ENCODE measurements at regions not wholly inside any gene's neighbourhood (a gene's known extent, or its start where the extent isn't known, plus 50 kb on each side); places are given as distances from the start of the nearest gene placed in this dataset.

DNA sequence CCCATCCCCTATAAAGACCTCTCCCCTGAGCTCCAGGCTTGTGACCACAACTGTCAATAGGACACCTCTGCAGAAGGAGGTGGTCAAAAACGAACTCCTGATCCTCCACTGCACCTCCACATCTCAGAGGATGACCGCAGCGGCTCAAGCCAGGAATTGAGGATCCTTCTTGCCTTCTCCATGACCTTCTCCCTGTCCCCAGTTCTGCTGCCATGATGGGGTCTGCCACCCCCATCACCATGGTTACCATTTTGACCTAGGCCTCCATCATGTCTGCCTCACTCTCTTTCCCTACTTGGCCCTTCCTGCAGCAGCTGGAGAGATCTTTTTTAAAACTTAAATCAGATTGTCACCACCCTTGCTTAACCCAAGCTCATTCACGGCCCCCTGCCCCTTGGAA is 81.3 kb upstream of the LINGO1 start:
- TF ChIP-seq ZNF274 (IDR thresholded peaks at IDR 0.05; ENCODE audit: low read depth, low read length), result no peak
- H3K4me3 ChIP-seq (ENCODE audit: low read length), result no peak overlapping the region

DNA sequence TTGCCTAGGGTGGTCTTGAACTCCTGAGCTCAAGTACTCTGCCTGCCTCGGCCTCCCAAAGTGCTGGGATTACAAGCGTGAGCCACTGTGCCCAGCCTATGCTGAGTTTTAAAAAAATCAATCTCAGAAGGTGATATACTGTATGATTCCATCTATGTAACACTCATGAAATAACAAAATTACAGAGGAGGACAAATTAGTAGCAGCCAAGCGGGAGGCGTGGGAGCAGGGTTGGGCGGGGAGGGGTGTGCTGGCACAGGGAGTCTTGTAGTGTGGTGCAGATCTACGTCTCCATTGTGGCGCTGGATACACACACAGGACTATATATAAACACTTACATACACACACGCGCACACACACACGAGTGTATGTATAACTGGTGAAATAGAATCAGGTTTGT is 80.6 kb upstream of the LINGO1 start:
- H3K4me3 ChIP-seq (ENCODE audit: low read length), result no peak overlapping the region
- TF ChIP-seq ZNF274 (IDR thresholded peaks at IDR 0.05; ENCODE audit: low read depth, low read length), result no peak

DNA sequence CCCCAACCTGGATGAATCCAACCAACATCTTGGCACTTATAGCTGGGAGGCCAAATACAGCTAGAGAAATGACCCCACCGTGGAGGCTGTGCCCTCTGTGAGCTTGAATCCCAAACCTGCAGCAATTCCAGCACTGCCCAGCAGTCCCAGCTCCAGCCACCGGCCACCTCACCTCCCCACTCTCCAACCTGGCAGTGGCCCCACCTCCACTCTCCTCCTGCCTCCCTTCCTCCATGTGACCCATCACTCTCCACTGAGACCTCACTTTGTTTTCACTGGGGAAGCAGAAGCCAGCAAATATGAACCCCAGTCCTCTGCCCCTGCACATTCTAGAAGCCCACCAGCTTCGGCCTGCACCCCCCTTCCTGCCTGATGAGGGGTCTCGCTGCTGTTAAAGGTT is 79.7 kb upstream of the LINGO1 start:
- TF ChIP-seq ZNF274 (IDR thresholded peaks at IDR 0.05; ENCODE audit: low read depth, low read length), result no peak
- H3K4me3 ChIP-seq (ENCODE audit: low read length), result no peak overlapping the region

DNA sequence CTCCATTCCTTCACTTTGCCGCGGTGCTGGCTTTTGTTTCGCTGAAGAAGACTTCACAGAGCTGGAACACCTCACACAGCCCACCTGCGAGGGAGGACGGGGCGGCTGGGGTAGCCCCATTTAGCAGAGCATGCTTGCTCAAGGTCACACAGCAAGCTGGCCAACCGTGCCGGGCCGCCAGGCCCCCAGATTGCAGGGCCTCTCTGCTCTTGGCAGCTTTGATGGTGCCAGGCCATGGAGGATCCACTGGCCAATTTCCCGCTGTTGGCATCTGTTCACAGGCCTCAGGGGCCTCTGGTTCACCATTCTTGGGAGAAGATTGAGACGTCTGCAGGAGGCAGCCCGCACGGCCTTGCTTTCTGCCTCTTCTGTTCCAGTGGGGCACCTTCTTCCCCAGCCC is 77.9 kb upstream of the LINGO1 start:
- H3K4me3 ChIP-seq (ENCODE audit: low read length), result no peak overlapping the region
- no peak for TF ChIP-seq ZNF274 (IDR thresholded peaks at IDR 0.05; ENCODE audit: low read depth, low read length)

DNA sequence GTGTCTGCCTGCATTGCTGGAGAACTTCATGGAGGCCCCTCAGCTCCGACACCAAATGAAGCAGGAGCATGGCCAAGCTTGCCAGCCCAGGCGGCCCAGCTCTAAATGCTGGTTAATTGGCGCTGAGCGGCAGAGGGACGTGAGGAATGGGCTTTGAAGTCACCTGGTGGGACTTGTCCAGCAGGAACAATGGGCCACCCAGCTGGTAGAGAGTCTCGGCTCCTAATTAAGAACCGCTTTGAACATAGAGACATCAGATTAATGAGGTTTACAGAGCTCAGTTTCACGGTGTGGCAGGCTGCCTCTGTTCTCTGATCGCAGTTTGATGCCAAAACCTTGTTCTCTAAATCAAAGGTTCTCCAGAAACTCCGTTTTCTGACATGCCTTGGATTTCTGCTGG is 77.5 kb upstream of the LINGO1 start:
- no peak overlapping the region for H3K4me3 ChIP-seq (ENCODE audit: low read length)
- TF ChIP-seq ZNF274 (IDR thresholded peaks at IDR 0.05; ENCODE audit: low read depth, low read length), result no peak

DNA sequence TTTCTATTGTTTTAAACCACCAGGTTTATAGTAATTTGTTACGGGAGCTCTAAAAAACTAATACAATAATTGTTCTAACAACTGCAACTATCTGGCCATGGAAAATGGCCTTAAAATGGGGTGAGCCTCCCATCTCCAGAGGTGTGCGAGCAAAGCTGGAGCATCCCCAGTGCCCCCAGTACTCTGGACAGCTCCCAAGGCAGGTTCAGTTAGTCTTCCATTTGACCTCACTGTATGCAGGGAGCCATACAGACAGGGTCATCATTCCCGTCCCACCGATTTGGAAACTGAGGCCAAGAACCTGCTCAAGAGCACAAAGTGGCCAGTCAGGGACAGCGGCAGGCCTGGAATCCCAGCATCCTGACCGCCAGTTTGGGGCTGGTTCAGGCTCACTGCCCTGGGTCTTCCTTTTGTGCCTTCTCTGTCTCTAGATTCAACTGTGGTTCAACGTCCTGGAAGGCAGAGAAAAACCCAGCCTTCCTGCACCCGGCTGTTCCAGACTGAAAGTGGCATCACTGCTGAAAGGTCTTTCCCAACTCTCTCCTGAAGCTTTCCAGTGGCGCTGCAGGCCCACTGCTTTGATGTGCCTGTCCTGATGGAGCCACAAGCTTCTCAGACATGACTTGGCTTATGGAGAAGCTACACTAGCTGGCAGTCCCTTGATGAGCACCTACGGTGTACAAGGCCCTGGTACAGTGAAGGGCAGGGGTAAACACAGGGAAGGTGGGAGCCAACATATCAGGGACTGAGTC is 76.6 kb upstream of the LINGO1 start:
- H3K4me3 ChIP-seq (ENCODE audit: low read length), result no peak overlapping the region
- no peak for TF ChIP-seq ZNF274 (IDR thresholded peaks at IDR 0.05; ENCODE audit: low read depth, low read length)

DNA sequence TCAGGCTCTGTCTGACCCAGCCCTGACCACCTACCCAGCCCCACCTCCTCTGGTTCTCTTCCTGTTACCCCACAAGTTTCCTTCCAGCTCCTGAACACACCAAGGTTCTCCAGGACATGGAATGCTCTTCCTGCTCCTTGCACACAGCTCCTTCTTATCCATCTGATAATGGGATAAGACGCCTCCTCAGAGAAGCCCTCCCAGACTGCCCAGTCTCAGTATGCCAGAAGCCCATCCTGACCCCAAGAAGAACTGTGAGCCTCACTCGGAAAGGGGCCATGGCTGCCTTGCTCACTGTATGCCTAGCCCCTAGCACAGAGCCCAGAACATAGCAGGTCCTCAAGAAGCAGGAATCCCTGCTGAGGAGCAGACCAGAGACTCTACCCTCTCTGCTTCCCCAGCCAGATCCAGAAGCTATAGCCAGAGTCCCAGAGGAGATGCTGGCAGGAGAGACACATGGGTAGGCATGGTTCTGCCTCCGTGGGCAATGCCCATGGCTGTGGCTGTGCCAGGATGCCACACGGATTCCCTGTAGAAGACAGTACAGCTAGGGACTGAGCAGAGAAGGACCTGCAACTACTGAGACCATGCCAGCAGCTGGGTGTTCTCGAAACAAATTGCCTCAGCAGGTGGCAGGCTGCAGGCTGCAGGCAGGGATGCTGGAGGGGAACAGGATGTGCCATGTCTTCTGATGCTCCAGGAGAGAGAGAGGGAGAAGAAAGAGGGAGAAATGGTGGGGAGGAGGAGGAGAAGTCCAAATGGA is 74.0 kb upstream of the LINGO1 start:
- no peak overlapping the region for H3K4me3 ChIP-seq (ENCODE audit: low read length)
- TF ChIP-seq ZNF274 (IDR thresholded peaks at IDR 0.05; ENCODE audit: low read depth, low read length), result no peak

DNA sequence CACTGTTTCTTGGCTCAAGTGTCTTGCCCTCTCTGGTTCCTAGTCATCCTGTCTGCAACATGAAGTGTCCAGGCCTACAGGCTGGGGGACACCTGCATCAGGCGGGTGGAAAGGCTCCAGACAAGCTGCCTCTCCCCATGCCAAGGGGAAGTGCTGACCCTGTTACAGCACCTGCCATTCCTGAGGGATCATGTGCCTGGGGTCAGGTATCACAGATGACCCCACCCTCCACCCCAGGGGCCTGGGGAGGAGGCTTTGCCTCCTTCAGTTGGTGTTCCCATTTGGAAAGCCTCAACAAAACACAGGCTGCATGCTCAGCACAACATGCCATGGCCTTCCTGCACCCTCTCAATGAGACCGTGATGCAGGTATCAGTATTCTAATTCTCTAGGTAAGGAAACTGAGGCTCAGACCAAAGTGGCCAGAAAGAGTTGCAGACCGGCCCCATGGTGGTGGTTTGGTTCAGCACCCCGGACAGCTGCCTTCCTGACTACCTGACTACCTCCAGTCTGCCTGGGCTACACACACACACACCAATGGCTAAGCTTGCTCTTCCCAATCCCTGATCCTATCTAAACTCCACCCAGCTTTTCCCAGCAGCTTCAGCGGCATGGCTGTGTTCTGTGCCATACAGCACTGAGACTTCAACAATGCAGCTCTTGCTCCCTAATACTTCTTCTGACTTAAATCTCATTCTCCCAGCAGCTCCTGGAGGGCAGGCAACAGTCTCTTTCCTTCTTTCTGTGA is 69.7 kb upstream of the LINGO1 start:
- TF ChIP-seq ZNF274 (IDR thresholded peaks at IDR 0.05; ENCODE audit: low read depth, low read length), result no peak
- H3K4me3 ChIP-seq (ENCODE audit: low read length), result no peak overlapping the region

DNA sequence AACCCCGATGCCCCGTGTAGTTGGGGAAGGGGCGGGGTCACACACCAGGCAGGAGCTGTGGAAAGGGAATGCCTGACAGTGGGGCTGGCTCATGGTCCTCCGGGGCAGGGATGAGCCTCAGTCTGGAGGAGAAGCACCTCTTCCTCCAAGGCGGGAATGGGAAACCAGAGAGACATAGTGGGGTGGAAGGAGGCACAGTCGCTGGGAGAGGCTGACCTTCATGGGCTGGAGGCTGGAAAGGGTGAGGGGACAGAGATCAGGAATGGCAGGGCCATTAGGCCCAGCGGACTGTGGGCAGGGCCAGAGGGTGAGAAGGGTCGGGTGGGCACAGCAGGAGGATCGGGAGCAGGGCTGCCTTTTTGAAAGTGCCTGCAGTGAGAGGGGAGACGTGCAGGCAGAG is 65.8 kb upstream of the LINGO1 start:
- TF ChIP-seq ZNF274 (IDR thresholded peaks at IDR 0.05; ENCODE audit: low read depth, low read length), result no peak
- H3K4me3 ChIP-seq (ENCODE audit: low read length), result no peak overlapping the region

DNA sequence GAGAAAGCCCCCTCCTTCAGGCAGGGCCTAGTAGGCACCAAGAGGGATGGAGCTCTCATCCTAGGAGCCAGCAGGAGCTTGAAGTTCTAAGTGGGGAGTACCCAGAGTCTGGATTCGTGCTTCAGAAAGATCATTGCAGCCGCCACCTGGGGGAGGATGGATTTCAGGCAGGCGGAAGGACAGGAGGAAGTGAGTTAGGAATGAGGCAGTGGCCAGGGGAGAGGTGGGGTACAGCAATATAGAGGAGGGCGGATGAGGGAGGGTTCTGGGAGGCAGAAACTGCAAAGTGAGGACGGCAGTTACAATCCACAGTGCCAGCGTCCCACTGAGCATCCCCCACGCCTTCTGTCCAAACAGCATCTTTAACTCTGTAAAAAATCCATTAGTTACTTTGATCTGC is 65.2 kb upstream of the LINGO1 start:
- TF ChIP-seq ZNF274 (IDR thresholded peaks at IDR 0.05; ENCODE audit: low read depth, low read length), result no peak
- no peak overlapping the region for H3K4me3 ChIP-seq (ENCODE audit: low read length)

DNA sequence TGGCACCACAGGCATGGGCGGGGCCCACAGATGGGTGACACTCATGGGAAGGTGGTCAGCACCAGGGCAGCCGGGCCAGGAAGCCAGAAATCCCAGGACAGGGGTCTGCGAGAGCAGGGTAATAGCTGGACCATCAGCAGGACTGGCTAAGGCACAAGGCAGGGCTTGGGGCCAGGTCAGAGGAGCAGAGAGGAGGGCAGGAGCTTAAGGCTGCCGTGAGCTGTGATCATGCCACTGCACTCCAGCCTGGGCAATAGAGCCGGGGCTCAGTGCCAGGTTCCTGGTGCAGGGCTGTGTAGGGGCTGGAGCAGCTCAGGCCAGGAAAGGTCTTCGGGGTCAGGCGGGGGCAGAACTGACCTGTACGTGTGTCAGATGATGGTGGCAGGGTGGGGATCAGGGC is 64.2 kb upstream of the LINGO1 start:
- TF ChIP-seq ZNF274 (IDR thresholded peaks at IDR 0.05; ENCODE audit: low read depth, low read length), result no peak
- no peak overlapping the region for H3K4me3 ChIP-seq (ENCODE audit: low read length)

DNA sequence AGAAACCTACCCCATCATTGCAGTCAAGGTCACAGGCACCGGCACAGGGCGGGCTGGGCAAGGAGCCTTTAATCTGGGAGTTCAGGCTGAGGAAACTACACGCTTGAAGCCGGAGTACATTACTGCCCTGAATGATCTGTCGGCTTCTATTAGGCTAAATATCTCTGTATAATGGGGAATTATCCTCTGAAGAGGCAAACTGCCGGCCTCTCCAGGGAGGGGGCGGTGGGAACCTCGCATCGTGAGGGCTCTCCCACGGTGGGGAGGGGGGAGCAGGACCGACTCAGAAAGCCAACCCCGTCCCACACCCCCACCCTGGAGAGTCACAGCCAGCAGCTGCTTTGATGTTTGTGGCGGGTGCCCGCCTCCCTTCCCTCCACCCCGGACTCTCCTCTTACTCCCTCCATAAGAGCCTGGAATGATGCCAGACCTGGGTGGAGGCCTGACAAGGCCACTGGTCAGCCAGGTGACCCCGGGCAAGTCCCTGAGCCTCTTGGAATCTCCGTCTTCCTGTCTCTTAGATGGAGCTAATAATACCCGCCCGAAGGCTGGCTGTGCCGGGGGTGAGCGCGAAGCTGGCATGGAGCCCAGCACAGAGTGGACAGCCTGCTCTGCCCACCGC is 63.4 kb upstream of the LINGO1 start:
- H3K4me3 ChIP-seq (ENCODE audit: low read length), result no peak overlapping the region
- TF ChIP-seq ZNF274 (IDR thresholded peaks at IDR 0.05; ENCODE audit: low read depth, low read length), result no peak

DNA sequence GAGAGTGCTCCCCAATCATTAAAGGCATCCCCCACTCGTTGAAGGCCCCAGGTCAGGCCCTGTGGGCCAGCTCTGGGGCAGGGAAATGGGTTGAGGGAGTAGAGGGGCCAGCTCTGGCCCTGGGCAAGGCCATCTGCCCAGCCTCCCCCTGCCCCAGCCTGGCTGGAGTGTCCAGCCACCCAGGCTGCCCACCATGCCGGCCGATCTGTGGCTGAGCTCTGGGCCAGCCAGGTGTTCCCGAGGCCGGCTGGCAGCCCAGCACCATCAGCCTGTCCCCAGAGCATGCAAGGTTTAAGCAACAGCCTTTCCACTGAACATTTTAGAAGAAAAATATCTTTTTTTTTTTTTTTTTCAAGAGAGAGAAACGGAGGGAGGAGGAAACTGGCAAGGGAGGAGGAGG is 62.8 kb upstream of the LINGO1 start:
- no peak overlapping the region for H3K4me3 ChIP-seq (ENCODE audit: low read length)
- no peak for TF ChIP-seq ZNF274 (IDR thresholded peaks at IDR 0.05; ENCODE audit: low read depth, low read length)

DNA sequence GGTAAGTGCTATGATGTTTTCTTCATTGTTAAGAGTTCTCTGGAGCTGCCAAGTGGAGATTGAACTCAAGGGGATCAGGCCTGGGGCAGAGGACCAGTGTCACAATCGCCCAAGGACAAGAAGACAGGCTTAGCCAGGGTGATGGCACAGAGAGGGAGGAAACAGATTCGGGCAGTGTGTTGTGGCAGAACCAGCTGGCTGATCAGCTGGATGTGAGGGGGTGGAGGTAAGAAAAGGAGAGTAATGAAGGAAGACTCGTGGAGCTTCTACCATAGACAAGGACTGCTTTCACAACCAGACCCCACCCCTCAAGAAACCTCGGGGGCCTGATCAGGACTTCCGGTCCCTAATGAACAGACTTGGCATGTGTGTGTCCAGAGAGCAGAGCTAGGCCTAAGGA is 60.9 kb upstream of the LINGO1 start:
- no peak overlapping the region for H3K4me3 ChIP-seq (ENCODE audit: low read length)
- TF ChIP-seq ZNF274 (IDR thresholded peaks at IDR 0.05; ENCODE audit: low read depth, low read length), result no peak

Measured in GM08714 (cell line).